ENCODE measurements at regions not wholly inside any gene's neighbourhood (a gene's known extent, or its start where the extent isn't known, plus 50 kb on each side); places are given as distances from the start of the nearest gene placed in this dataset.

DNA sequence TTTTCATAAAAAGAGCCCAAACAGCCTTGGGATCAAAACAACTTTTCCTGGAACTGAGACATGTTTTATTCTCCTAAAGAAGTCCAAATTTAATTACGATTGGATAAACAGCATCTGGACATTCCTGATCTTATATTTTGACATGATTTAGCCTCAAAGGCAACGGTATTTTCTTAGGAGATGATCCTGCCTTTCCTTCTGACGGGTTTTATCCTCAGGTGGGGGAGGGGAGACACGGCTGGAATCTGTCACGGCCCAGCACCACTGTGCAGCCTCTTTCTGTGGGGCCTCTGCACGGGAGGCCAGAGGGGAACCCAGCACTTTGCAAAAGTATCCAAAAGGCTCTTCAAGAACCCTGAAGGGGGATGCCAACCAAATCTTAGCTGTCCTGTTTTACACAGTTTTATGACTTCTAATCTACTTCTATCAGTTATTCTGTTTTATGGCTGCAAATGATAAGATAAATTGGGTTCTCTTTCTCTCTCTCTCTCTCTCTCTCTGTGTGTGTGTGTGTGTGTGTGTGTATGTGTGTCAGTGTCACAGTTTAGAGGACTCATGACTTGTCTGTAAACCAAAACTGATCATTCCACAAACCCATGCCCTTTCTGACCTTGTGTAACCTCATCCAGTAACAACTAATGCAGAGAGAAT is 321.1 kb upstream of the NPVF start:
- Histone ChIP-seq H3K79me2 (no peaks in the 10 kb centered on the region), H3K4me2 (ENCODE audit: low read length) (no peak overlapping the region), H3K27me3 (ENCODE audit: control insufficient read depth, insufficient read depth, low read length) (no peaks in the 10 kb centered on the region), H3K9ac (no peak overlapping the region), H3K27ac (no peak overlapping the region), H3K9me3 (ENCODE audit: control insufficient read depth, low read length) (no peaks in the 10 kb centered on the region), H3K36me3 (ENCODE audit: control insufficient read depth, insufficient read depth, low read length) (no peaks in the 10 kb centered on the region), H2AFZ (no peak overlapping the region), H3K4me1 (no peaks in the 10 kb centered on the region), H3K4me3 (ENCODE audit: low read depth, low read length) (no peak overlapping the region)
- TF ChIP-seq CTCF (IDR thresholded peaks at IDR 0.05) = no peak

DNA sequence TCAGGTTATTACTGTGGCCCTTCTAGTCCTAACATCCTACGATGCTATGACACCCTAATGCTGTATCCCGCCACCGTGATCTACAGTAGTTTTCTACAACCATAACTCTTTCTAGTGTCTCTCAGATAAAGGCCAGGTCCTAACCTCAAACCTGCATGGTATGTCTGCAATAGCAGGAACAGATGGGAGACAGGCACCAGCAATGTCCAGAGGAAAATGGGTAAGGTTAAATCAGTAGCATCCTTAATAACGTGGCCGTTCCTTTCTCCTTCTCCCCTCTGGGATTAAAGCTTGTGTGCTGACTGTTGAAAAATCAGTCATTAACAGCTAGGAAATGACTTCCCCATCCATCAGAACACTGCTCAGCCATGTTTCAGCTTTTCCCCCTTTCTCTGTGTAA is 321.9 kb upstream of the NPVF start:
- Histone ChIP-seq H3K9me3 (ENCODE audit: control insufficient read depth, low read length) (no peaks in the 10 kb centered on the region), H3K4me2 (ENCODE audit: low read length) (no peak overlapping the region), H3K9ac (no peak overlapping the region), H2AFZ (no peak overlapping the region), H3K4me1 (no peaks in the 10 kb centered on the region), H3K27me3 (ENCODE audit: control insufficient read depth, insufficient read depth, low read length) (no peaks in the 10 kb centered on the region), H3K36me3 (ENCODE audit: control insufficient read depth, insufficient read depth, low read length) (no peaks in the 10 kb centered on the region), H3K79me2 (no peaks in the 10 kb centered on the region), H3K4me3 (ENCODE audit: low read depth, low read length) (no peak overlapping the region), H3K27ac (no peak overlapping the region)
- TF ChIP-seq CTCF (IDR thresholded peaks at IDR 0.05) = no peak

DNA sequence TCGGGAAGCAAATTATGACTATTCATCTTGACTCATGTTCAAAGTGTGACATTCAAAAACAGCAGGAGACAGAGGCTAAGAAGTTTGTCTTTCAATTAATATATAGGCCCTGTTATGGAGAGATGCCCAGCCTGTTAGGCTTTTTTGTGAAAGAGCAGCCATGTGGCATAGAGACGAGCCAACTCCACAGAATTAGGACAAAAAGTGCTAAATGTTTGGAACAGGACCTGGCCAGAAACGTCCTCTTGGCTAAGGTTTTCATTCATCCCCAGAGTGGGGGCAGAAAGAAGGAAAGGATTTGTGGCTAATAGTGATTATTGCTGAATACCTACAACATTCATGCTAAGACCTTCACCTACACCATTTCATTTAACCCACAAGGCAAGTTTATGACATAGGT is 324.7 kb upstream of the NPVF start:
- no peak for TF ChIP-seq CTCF (IDR thresholded peaks at IDR 0.05)
- Histone ChIP-seq H3K79me2 (no peaks in the 10 kb centered on the region), H3K27ac (no peak overlapping the region), H3K36me3 (ENCODE audit: control insufficient read depth, insufficient read depth, low read length) (no peaks in the 10 kb centered on the region), H3K27me3 (ENCODE audit: control insufficient read depth, insufficient read depth, low read length) (no peaks in the 10 kb centered on the region), H3K4me2 (ENCODE audit: low read length) (no peak overlapping the region), H2AFZ (no peak overlapping the region), H3K9ac (no peak overlapping the region), H3K4me3 (ENCODE audit: low read depth, low read length) (no peak overlapping the region), H3K9me3 (ENCODE audit: control insufficient read depth, low read length) (no peaks in the 10 kb centered on the region), H3K4me1 (no peaks in the 10 kb centered on the region)

DNA sequence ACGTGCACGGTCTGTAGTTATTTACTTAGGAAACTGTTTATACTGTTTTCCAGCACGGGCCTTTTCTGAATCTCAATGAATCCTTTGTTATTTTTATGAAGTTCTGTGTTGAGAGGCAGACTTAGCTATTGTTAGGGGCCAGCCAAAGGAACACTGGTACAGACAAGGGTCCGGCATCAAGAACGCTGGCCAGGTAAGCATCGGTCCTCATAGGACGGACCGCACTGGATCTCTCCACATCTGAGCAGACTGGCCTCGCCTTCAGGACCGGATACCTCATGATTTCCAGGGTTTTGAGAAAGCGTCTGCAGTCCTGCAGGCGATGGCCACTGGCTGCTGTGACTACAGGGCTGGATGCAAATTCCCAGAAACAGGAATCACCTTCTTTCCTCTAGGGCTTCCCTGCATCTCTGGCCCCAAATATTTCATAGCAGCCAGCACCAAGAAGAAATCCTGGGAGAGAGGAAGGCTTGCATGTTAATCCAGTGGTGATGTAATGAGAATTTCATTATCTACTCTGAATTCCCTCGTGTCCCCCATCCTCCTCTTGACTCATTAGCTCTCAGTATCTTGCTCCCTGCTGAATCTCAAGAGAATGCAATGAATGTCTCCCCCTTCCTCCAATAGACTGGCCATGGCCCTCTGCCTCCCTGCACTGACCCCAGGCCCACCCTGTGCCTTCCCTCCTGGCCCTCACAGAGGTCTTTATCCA is 325.4 kb upstream of the NPVF start:
- Histone ChIP-seq H3K4me2 (ENCODE audit: low read length) (no peak overlapping the region), H3K9ac (no peak overlapping the region), H3K79me2 (no peaks in the 10 kb centered on the region), H3K36me3 (ENCODE audit: control insufficient read depth, insufficient read depth, low read length) (no peaks in the 10 kb centered on the region), H3K4me1 (no peaks in the 10 kb centered on the region), H3K27ac (no peak overlapping the region), H3K9me3 (ENCODE audit: control insufficient read depth, low read length) (no peaks in the 10 kb centered on the region), H3K27me3 (ENCODE audit: control insufficient read depth, insufficient read depth, low read length) (no peaks in the 10 kb centered on the region), H2AFZ (no peak overlapping the region), H3K4me3 (ENCODE audit: low read depth, low read length) (no peak overlapping the region)
- no peak for TF ChIP-seq CTCF (IDR thresholded peaks at IDR 0.05)
